NOMO-1 (cell line): ENCODE measurements at regions not wholly inside any gene's neighbourhood (a gene's known extent, or its start where the extent isn't known, plus 50 kb on each side); places are given as distances from the start of the nearest gene placed in this dataset.
A peak's percentile ranks its signal among the peaks of the same experiment; 100 is the strongest.

ENCODE experiments used
- DNase-seq, 2 experiments: peaks; one replicate each; lab custom pipeline; 2025; ENCODE audit not compliant: unreplicated experiment in 2 of 2; lab: John Stamatoyannopoulos, UW

DNA sequence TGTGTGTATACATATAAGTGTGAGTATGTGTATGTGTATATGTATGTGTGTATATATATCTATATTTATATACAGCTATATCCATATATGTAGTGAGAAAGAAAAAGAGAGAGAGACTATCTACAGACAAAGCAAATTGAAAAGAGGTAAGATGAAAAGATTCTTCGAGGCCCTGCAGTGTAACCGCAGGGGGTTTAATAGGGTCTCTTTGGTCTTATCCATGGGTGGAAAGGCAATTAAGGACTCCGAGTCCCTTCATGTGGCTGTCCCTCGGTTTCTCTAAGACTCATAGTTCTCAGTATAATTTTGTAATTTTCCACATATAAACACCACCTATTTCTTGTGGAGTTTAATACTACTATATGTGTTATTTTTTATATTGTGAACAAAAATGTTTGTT lies 50.6 kb upstream of the JAZF1 start:
- no peak for DNase-seq

DNA sequence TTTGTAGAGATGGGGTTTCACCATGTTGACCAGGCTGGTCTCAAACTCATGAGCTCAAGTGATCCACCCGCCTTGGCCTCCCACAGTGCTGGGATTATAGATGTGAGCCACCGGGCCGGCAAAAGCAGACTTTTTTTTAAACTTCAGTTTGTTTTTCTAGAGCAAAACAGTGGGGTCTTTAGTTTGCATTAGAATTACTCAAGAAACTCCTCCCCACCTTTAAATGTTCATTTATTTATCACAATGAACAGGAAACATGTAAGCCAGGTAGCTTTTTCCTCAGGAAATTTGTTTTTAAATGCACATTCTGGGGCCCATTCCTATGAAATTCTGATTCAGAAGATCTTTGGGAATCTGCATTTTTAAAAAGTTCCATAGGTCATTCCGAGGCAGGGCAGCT lies 56.0 kb upstream of the JAZF1 start:
- DNase-seq, result no peak

- DNase-seq, result no peak
These were observed 56.8 kb upstream of the JAZF1 start for GRCh38 chr7:28237363-28237762.

GRCh38 chr7:28239823-28240204 lies 59.2 kb upstream of the JAZF1 start:
- peak; percentile 86 to 94 for DNase-seq

GRCh38 chr7:28240481-28240880 lies 59.9 kb upstream of the JAZF1 start:
- DNase-seq, result no peak

DNA sequence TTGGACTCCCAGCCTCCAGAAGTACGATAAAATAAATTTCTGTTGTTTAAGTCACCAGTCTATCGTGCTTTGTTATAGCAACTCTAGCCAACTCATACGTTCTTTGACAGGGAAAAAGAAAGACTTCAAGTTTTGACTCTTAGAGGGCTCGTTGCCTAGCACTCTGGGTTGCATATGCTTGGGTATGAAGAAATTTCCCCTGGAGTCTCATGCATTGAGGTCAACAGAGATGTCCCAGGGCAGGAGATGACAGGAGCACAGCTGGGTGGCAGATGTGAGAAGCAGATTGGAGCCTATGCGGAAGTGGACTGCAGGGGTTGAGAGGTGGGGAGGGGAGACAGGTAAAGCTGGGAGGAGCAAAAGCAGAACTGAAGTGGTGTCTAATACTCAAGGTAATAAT lies 63.3 kb upstream of the JAZF1 start:
- no peak for DNase-seq

DNA sequence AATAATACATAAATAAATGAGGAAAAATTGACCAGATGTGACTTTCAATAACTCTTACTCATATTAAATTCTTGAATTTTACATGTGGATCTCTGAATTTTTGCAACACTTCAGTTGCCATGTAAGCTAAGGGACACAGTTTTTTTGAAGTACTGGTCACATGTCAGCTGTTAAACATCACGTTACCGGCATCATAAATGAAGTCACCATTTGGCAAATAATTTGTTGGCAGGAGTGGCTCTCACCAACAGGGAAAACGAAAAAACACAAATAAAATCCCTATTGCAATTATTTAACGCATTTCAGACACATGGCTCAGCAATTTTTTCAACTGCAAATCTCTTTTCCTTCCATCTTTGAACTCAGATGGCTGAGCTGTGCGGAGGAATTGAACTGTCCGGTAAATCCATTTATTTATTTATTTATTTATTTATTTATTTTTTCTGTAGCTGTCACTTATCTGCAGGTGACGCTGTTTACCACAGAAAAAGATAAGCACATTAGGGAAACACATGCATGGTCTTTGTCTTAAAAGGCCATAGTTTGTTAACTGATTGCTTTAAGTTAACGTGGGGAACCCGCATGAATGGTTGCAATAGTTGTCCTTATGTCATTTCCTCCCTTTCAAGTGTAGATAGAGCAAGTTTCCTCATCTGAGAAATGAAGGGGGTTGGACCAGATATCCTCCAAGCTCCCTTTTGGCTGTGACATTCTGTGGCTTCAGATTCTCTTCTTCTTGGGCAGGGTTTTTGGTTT lies 64.7 kb upstream of the JAZF1 start:
- DNase-seq, result peak in 1 of 2 experiments; percentile 19

DNA sequence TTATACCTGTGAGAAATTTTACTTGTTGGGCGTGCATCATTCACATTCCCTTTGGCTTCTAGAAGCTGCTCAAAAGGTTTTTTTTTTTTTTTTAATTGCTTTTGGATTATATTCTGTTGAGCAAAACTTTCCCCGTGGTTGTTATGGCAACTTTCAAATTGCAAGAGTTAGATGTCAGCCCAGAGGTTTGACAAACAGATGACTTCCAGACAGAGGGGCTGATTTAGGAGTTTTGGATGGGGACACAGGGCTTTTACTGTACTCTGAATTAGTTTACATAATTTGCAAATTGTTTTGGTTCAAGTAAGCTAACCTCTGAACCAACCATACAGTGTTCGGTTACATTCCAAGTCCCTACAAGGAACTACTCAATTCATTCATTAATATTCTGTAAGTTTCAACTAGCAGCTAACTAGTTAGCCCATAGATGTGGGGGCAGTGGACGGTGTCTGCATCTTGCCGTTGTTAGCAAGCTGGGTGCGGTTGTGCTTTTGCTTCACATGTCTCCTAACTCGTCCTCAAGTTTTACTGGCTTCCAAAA lies 66.4 kb upstream of the JAZF1 start:
- no peak for DNase-seq

DNA sequence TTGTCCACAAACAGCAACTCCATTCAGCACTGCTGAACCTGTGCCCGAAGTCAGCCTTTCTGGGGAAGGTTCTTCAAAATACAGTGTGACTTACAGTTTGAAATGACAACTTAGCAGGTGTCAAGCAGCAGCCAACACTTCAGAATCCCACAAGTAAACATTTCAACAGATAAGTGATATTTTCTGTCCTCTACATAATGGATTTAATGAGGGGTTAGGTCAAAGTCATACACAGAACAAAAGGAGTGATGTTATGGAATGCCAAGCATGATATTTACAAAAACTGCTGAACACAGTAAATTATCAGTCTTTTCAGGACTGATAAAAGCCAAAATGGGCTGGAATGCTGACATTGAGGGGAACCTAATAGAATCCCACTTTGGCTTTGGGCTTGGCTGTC lies 77.6 kb upstream of the JAZF1 start:
- DNase-seq, result no peak

- no peak for DNase-seq
These were observed 80.4 kb upstream of the JAZF1 start for GRCh38 chr7:28260969-28261368.

GRCh38 chr7:28263622-28264271 lies 83.2 kb upstream of the JAZF1 start:
- DNase-seq, result no peak

GRCh38 chr7:28266402-28266801 lies 85.8 kb upstream of the JAZF1 start:
- DNase-seq, result no peak

GRCh38 chr7:28267012-28267411 lies 86.4 kb upstream of the JAZF1 start:
- no peak for DNase-seq

GRCh38 chr7:28269700-28270361 lies 89.2 kb upstream of the JAZF1 start:
- peak; percentile 58 to 84 for DNase-seq

GRCh38 chr7:28270536-28270935 lies 89.9 kb upstream of the JAZF1 start:
- DNase-seq, result no peak

- DNase-seq, result peak; percentile 74 to 78
These were observed 91.9 kb upstream of the JAZF1 start for GRCh38 chr7:28272461-28272877.

- no peak for DNase-seq
These were observed 95.7 kb upstream of the JAZF1 start for GRCh38 chr7:28276298-28276697.

DNA sequence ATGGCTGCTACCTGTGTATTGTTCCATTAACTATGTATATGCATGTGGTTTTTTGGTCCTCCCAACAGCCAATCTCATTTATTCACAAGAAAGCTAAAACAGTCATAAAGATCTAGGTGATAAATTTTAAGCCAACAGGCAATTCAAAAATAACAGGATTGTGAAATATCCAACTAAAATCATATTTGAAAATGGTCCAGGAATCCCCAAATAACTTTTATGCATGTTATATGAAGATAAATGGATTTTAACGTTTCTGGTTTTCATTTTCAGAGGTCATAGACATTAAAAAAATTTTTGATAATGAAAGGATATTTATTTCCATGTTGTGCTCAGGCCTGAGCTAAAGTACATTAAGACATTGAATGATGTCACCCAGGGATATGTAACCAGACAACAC lies 96.8 kb upstream of the JAZF1 start:
- no peak for DNase-seq

DNA sequence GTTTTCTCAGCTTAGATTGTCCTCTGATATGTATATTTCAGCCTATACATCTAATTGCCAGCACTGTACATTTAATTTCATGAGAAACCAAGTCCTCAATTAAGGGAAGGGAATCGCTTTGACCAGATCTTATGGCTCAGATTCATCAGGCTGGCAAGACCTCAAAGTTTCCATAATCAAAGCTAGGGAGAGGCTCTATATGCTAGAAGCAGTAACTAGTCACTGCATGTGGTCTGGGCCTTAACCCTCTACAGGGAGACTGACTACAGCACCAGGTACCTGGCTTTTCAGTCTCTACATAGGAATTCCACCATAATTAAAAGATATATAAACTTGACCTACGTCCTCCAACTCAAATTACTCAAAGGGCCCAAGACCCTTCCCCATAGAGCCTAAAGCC lies 97.4 kb upstream of the JAZF1 start:
- DNase-seq, result no peak

GRCh38 chr7:28280516-28280915 lies 99.9 kb upstream of the JAZF1 start:
- no peak for DNase-seq

DNA sequence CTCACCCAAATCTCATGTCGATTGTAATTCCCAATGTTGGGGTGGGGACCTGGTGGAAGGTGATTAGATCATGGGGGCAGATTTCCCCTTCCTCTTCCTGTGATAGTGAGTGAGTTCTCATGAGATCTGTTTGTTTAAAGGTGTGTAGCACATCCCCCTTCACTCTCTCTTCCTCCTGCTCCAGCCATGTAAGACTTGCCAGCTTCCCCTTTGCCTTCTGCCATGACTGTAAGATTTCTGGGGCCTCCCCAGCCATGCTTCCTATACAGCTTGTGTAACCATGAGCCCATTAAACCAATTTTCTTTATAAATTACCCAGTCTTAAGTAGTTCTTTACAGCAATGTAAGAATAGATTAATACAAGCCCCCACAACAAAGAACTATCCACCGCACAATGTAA lies 109.9 kb upstream of the JAZF1 start:
- DNase-seq, result peak; percentile 45 to 52

GRCh38 chr7:28291559-28291958 lies 111.0 kb upstream of the JAZF1 start:
- DNase-seq, result no peak
